Ishikawa (cell line): ENCODE measurements at regions not wholly inside any gene's neighbourhood (a gene's known extent, or its start where the extent isn't known, plus 50 kb on each side); places are given as distances from the start of the nearest gene placed in this dataset.

Source experiments
- CREB1 ChIP-seq: IDR thresholded peaks from 2 replicates; pipeline ENCODE4 v1.6.1; 2012; ENCODE audit warnings: low read depth
- EP300 ChIP-seq: IDR thresholded peaks from 2 replicates; pipeline ENCODE4 v1.6.1; 2012; ENCODE audit warnings: borderline replicate concordance
- NFIC ChIP-seq: IDR thresholded peaks from 2 replicates; pipeline ENCODE4 v1.6.1; 2012
- TAF1 ChIP-seq: IDR thresholded peaks from 2 replicates; pipeline ENCODE4 v1.6.1; 2012; ENCODE audit warnings: low read depth, mild to moderate bottlenecking
- TCF12 ChIP-seq: IDR thresholded peaks from 2 replicates; pipeline ENCODE4 v1.6.1; 2012; ENCODE audit warnings: low read depth

GRCh38 chr4:181964731-181965130 is 278.5 kb upstream of the TENM3 start:
- TF ChIP-seq TAF1 (no peak), EP300 (no peak), CREB1 (no peak), TCF12 (no peak), NFIC (no peak)
